HG03135 (cell line): ENCODE measurements at regions not wholly inside any gene's neighbourhood (a gene's known extent, or its start where the extent isn't known, plus 50 kb on each side); places are given as distances from the start of the nearest gene placed in this dataset.

Experiments
- ATAC-seq: cut with Tn5 transposase; IDR thresholded peaks from one replicate; pipeline ENCODE4 v1.9.1; 2021; ENCODE audit warnings: mild to moderate bottlenecking, moderate library complexity; ENCODE audit not compliant: unreplicated experiment

DNA sequence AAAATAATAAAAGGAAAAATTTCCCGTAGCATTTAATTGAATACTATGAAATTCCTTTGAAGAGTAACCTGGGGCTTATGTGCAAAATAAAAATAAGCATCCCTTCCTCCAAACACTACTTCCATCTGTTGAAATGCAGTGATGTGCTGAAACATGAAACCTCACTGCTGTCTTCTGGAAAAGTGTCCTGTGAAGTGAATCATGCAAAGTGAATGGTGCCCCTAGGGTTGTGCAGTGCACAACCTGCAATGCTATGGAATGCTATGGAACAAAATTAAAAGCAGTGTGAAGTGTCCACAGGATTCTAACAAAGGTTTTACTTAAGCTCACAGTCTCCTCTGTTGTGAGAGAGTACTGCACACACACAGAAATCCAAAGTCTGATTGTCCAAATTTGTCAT is 480.9 kb downstream of the ETV1 start:
- ATAC-seq: no peak

DNA sequence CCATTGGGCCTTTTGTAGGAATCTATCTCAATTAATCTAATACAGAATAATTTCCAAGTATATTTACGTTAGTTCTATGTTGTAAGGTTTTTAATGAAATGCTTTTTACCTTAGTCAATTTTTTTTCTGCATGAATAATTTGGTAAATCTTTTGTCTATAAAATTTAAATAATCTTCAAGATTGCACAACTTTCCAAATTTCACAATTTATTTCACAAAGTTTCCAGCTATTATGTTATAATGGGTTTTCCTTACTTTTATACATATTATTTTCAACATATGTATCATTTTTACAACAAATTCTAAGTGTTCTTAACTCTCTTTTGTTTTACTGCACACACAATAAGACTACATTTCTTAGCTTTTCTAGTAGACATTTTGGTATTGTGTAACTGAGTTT is 470.7 kb downstream of the ETV1 start:
- ATAC-seq: no peak

DNA sequence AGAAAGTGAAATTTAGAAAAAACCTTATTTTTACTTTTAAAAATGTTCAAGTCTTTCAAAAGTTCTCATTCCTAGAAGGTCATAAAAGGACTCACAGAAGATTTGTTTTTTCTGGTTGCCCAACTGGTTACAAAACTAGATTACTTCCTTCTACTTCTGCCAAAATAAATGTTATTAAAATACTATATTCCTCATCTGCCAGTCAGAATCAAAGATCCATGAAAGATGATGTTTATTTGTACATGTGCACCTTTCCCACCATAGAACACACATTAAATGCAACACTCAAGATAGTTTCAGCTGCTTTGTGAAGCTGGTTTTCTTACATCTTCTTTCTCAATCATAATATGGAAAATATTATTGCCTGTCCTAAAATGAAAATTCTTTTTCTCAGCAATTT is 465.4 kb downstream of the ETV1 start:
- no peak for ATAC-seq

DNA sequence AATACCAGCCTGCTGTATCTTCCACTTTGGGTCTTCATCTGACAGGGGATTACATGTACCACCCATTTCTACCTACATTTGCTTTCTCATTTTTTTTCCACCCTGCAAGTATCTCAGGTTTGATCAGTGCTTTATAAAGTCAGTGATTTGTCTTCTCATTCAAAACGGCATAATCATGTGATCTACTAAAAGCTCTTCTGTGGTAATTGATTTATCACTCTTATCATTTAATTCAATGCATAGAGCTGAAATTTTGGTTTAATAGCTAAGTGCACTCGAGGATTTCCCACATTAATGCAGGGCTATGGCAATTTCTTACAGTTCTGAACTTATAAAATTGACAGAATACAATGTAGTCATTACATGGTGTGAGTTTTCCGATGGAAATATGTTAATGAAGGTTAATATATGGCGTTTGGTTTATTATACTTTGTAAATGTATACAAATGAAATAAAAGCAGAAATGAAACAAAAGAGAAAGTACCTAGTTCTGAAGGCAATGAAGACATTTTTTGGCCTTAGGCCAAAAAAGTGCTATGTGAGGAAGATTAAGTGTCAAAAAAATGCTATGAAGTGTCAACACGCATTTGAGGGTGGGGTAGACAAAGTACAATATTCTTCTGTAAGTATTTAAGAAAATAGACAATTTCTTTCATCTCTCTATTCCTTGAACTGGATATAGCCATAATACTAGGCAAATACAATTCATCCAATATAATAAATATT is 457.3 kb downstream of the ETV1 start:
- no peak for ATAC-seq

DNA sequence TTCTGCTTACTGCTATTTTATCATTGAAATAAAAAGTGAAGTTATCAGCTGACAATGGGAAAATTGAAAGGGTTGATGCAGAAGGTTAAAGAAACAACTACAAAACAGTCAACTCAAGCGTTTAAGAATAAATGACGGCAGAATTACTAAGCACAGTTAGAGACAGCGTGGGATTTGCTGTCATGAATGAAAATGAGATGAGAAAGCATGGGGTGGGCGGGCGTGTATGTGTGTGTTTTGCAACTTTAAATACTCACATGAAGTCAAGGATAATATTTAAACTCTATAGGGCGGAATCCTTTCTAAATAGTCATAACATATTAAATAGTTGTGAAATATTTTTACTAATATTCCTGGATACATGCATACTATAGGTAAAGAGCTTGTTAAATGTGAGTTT is 450.8 kb downstream of the ETV1 start:
- ATAC-seq: no peak

DNA sequence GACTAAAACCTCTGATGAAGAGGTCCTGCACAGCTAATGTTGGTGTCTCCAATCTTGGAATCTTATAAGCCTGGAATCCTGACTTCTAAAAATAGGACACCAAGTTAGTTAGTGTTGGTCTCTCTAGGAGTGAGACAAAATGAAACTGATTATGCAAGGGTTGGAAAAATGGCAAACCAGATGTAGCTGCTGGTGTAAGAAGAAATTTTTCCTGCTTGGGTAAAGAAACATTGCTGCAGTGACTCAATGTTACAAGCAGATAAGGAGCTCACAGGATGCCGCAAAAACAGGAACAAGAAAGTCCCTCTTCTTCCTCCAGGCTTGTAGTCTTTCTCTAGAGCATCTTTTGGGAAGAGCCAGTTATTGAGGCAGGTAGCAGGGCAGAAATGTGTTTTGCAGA is 449.0 kb downstream of the ETV1 start:
- ATAC-seq: no peak

DNA sequence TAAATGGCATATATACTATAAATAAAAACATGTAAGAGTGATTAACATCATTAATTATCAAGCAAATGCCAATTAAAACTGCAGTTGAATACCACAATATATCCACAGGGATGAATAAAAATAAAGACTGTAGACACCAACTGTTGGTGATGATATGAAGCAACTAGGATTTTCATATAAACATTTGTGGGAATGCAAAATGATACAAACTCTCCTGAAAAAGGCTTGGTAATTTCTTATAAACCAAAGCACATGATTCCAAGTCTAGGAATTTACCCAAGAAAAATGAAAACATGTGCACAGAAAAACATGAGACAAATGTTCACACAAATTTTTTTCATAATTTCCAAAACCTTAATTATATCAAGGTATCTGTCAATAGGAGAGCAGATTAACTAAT is 448.1 kb downstream of the ETV1 start:
- no peak for ATAC-seq

DNA sequence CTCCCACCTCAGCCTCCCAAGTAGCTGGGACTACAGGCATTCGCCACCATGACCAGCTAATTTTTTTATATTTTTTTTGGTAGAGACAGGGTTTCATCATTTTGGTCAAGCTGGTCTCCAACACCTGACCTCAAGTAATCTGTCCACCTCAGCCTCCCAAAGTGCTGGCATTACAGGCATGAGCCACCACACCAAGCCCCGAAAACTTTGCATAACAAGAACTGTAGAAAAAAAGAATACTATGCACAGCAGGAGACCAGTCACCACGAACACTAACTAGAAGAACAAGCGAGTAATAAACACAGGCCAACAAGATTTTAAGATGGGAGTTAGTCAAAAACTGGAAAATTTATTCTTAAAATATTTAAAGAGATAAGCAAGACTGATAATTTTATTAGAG is 447.0 kb downstream of the ETV1 start:
- ATAC-seq: no peak

DNA sequence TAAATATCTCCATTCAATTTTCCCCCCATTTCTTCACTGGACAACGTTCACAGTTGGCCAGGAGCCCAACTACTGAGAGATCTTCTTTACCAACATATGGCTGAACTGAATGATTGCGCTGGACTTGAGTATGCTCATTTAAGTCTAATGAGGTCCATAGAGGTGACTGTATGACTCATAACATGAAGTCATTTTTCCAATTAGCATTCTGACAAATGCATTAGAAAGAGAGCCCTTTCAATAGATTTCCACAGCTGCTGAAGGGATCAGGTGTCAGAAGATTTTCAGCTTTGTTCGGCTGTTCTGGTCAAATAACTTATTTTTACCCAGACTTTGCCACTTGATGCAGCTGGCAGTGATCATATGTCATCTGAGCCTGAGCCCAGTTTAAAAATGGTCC is 438.0 kb downstream of the ETV1 start:
- no peak for ATAC-seq

DNA sequence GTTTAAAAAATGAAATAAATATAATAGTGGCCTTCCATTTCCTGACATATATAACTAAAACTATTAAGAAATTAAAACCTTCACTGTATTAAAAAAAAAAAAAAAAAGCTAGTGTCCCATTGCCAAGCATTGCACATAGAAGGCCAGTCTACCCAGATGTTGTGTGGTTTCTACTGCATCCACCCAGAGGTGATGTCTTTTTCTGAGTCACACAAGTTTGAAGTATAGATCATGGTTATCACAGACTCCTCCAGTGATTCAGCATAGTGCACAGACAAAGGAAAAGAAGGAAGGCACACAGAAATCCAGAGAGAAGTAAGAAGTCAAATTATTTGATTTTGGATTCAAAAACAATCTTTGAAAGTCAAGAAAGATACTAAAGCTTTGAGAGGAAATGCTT is 429.0 kb downstream of the ETV1 start:
- no peak for ATAC-seq

DNA sequence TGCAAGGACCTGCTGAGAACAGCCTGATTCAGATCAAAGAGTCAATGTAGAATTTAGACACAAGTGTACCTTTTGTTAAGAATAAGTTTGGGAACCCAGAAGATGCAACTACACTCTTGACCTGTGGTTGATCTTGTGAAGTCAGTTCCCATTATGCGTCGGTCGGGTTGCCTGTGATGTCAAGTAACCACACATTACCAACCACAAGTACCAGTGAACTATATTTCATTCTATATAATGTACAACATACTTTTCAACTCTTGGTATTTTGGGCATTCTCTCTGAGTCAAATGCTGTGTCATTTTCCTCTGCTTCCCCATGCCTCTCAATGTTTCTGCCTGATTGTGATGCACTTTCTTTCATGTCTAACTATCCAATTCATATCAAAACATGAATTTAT is 426.2 kb downstream of the ETV1 start:
- no peak for ATAC-seq

DNA sequence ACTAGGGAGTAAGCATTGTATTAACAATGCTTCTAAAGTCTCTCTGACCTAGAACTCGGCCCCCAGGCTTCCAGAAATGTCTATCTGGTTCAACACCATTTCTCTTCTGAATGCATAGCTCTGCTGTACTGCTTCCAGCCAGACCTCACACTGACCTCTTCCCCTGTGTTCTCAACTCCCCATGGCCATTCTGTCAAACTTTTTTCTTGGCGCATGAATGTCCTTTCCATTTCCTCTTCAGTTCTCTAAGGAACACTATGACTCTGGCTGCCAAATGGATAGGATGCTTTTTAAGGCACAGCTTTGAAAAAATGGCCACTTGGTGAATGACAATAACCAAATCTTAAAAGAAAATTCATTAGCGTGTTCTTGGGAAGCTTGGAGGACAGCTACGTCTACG is 425.8 kb downstream of the ETV1 start:
- ATAC-seq: no peak

DNA sequence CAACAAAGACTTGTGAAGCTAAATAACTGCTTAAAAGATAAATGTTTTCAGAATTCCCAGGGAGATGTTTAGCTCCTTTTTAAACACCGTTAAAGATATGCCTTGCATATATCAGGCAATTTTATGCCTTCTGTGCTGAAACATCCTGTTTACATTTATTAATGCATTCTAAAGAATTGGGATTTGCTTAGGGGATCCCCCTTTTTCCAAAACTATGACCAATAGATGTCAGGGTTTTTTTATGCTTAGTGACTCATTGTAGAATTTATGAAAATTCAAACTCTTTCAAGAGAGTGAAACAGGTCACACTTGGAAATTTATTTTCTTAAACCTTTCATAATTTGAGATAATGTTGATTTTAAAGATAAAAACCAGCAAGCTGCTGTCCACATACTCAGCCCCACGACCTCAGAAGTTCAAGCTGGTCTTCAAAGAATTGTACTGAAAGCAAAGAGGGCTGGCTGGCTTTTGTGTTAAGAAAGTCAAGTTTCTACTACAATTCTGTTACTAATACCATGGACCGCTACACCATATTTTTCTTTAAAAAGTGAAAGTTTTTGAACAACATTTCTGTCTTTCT is 411.8 kb downstream of the ETV1 start:
- no peak for ATAC-seq

DNA sequence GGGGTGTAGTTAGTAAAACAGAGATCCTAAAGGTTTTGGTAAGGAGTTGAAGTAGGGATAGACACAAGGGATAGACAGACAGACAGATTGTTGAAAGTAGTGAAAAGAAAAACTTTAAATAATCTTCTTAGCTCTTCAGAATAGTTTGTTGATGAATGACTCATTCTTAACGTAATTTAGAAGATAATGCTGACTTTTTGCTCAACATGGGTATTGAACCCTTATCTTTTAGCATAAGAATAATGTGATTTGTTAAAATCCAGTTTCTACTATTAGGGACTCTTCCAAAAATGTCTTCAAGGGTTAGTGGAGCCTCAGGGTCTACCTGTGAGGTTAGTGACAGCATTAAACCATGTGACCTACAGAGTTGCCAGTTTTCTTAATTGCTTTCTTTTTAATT is 411.2 kb downstream of the ETV1 start:
- no peak for ATAC-seq

DNA sequence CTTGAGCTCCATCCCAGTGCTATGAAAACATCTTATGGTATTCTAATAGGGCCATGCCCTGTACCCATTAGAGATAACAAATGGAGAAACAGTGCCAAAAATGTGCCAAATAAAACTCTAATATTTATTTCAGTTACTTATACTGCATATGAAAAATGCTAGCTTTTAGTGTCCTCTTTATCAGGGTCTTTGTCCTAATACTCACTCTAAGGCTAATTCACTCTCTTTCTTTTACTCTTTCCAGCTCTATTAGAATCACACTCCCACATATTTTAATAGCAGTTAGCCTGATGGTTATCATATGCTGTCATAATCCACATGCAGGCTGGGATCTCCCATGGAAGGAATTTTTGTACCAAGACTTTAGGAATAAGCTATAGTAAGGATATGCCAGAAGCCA is 408.4 kb downstream of the ETV1 start:
- ATAC-seq: no peak

DNA sequence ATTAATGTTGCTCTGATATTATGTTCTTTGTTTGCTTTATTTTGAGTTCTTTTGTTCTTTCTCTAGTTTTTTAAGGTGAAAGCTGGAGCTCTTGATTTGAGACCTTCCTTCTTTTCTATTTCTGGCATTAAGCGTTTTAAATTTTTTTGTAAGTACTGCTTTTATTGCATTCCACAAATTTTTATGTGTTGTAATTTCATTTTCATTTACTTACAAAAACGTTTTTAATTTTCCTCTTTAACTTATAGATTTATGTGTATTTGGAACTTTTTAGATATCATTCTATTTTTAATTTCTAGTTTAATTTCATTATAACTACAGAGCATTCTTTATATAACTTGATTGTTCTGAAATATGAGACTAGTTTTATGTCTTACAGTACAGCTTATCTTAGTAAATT is 395.6 kb downstream of the ETV1 start:
- no peak for ATAC-seq

DNA sequence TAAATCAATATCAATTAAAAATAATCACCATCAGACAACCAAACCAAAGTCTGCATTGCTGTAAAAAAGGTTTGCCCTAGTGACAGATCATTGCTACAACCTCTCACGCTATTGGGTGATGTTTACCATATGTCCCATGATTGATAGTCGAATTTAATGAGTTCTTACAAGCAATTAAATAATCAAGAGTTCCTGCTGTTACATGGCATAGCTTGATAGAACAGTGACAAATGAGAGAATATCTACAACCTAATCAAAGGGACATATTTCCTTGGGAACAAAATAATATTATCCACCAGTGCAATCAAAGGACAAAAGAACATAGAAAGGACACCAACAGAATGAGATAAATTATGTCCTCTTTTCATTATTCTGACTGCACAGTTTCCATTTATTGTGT is 387.4 kb downstream of the ETV1 start:
- no peak for ATAC-seq

DNA sequence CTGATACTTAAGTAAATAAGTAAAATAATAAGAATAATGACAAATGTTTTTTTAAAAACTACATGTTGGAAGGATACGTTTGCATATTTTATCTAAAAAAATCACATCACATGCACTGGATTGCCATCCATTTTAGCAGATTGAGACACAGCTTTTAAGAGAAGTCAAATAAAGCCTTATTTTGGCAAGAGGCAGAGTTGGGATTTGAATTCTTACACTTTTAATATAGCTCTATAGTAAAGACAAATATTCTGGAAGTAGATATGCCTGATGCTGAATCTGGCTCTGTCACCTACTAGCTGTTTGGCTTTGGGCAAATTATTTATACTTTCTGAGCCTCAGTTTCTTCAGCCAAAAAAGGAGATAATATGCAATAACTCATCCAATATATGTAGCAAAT is 386.4 kb downstream of the ETV1 start:
- no peak for ATAC-seq

DNA sequence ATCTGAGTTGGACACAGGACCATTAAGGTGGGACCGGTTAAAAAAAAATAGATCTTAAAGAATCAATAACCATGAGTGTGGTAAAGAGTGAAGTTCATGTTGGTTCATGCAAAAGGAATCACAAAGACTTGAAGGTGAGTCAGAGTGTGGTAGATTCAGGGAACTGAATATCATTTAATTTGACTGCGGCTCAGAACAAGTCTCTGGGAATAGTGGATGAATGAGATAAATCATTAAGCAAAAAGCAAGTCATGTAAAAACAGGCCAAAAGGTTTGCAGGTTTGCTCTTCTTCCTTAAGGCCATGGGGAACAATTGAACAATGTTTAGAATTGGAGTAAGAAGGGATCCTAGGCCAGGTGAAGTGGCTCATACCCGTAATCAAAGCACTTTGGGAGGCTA is 385.8 kb downstream of the ETV1 start:
- ATAC-seq: no peak

DNA sequence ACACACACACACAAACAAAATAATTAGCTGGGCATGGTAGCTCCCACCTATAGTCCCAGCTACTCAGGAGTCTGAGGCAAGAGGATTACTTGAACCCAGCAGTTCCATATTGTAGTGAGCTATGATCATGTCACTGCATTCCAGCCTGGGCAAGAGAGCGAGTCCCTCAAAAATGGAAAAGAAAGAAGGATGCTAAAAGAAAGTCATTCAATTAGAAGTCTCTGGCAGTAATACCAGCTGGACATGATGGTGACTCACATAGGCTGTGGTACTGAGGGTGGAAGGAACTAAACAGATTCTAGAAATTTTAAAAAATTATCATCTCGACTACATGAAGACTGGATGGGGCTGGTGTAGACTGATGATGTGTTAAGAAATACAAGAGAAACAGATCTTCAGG is 385.3 kb downstream of the ETV1 start:
- no peak for ATAC-seq

DNA sequence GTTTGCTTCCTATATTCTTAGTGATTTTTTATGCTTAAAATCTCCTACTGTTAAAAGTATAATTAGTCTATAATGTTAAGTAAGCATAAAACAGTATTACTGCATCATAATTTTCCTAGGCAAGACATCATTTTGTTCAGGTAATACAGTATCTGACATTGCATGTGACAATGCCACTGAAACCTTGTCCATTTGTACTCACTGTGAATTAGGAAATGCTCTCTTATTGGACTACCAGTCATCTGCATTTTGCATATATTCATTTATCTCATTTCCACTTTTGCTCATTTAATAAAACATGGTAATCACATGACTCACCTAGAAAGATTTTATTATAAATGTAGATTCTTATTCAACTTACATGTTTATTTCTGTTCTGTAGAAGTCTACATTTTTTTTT is 379.1 kb downstream of the ETV1 start:
- ATAC-seq: no peak

DNA sequence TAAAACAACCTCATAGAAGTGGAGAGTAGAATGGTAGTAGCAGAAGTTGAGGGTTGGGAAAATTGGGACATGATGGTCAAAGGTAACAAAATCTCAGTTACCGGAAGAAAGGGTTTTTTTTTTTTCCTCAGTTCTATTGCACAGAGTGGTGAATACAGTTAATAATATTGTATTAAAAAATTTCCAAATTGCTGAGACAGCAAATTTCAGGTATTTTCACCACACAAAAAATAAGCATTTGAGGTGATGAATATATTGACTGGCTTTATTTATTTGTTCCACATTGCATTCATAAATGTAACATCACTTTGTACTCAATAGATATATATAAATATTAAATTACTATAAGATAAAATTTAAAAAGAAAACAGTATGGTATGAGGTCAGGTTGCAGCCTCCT is 373.8 kb downstream of the ETV1 start:
- ATAC-seq: no peak

DNA sequence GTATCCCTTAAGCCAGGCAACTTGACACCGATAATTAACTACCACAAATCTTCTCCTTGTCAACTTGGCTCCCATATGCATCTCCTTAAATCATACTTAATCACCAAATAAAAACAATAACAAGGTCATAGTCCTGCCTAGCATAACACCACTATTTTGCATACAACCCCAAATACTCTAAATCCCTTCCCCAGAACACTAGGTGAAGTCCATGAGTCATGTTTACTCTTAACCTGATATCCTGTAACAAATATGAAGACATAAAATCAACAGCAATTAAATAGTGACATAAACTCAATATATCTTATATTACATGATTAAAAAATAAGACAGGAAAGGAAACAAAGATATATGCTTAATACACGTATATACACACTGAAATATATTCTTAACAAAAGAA is 362.0 kb downstream of the ETV1 start:
- no peak for ATAC-seq
